ENCODE measurements at regions not wholly inside any gene's neighbourhood (a gene's known extent, or its start where the extent isn't known, plus 50 kb on each side); places are given as distances from the start of the nearest gene placed in this dataset.
"Not testable (repeated sequence)": the region's sequence is repeated elsewhere in the genome, so short reads cannot be mapped to it uniquely, and the experiment has no call there.

DNA sequence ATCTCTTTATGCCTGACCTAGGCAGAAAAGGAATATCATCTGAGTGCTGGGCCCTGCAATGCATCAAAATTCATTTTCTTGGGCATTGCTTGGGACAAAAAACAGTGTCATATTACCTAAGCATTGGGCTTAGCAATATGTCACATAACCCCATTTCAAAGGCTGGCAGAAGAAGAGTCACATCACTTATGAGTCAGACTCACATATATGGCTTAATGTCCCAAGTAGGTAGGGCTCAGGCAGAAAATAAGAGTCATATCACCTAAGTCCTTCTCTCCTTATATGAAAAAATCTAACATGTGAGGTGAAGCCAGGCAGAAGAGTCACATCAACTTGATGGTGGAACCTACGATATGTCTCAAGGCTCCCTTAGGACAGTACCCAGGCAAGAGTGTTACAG is 967.2 kb upstream of the AMELY start:
- no peak for DNase-seq (ENCODE audit: low read depth)

DNA sequence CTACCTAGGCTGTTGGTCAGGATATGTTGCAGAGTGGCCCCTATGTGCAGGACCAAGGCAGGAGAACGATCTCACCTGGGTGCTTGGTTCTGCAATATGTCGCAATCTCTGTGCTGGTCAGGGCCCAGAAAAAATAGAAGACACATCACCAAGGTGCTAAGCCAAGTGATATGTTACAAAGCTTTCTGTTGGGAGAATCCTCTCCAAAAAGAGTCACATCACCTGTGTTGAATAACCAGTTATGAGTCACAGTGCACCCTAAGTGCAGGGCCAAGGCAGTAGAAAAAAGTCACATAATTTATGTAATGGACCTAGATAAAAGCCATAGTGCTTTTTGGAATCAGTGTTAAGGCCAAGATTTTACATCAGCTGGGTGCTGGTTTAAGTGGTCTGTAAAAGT is 965.9 kb upstream of the AMELY start:
- no peak for DNase-seq (ENCODE audit: low read depth)

DNA sequence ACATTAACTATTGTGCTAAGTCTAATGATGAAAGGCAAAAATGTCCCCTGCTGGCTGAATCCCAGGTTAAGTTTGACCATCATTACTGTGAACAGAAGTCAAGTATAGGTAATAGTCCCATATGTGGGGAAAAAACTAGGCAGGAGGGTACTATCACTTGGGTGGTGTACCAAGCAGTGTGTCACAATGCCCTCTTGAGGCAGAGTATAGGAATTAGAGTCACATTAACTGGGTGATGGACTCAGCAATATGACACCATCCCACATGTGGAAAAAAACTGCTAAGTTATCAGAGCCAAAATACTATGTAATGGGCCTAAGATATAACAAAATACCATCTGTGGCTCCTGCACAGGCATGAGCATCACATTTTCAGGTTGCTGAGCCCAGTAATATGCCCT is 962.5 kb upstream of the AMELY start:
- peak; percentile 13 for DNase-seq (ENCODE audit: low read depth)

DNA sequence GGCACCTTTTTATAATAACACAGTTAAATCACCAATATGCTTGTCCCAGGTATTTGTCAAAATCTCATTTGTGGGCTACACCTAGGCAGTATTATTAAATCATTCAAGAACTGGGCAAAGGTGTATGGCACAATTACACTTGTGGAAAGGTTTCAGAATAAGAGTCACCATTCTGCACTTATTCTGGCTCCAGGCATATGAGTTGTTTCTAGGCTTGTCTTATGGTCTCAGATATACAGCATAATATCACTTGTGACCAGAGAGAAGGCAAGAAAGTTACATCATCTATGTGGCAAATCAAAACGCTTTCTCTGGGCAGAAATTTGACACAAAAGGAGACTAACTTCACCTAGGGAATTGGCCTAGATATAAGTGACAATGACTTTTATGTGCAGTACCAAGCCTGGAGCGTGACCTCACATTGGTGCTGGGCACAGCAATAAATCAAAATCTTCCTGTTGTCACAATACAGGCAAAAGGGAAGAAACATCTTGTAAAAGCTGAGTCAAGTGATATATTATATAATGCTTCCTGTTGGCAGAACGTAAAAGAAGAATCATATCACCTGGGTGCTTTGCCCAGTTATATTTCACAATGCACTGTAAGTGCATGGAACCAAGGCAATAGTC is 959.9 kb upstream of the AMELY start:
- no peak for DNase-seq (ENCODE audit: low read depth)

DNA sequence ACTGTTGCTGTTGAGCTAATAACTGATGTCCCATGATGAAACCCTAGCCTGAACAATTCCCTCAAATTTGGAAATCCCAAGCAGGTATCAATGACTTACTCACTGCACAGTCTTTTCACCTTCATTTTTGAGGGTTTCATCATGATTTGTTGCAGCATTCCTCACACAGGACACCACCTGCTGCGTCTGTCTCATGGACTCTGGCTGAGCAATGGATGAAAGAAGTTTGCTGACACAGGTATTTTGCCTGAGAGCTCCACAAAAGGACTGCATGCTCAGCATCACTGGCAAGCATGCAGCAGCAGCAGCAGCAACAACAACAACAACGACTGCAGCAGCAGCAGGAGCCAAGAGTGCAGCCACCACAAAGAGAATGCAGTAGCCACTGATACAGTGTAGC is 955.4 kb upstream of the AMELY start:
- no peak for DNase-seq (ENCODE audit: low read depth)

DNA sequence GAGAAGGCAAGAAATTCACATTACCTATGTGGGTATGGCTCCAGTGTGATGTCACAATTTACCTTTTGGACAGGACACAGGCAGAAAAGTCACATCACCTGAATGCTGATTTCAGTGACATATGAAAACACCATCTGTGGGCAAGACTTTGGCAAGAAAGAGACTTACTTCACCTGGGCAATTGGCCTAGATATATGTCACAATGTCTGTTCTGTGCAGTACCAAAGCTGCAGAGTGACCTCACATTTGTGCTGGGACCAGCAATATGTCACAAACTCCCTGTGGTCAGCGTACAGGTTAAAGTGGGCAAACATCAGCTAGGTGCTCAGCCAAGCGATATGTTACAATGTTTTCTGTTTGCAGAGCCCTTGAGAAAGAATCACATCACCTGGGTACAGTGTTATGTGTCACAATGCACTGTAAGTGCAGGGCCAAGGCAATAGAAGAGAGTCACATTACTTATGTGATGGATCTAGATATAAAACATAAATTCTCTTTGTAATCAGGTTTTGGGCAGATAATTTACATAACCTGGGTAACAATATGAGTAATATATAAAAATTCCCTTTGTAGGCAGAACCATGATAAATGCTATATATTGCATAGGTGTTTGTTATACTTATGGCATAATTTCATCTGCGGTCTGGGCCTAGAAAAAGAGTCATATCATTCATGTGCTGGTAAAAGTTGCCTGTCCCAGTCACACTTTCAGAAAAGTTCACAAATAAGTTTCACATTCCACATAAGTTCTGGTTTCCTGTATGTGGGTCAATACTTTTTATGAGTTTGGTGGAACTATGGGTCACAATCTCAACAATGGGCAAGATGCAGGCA is 949.4 kb upstream of the AMELY start:
- no peak for DNase-seq (ENCODE audit: low read depth)

DNA sequence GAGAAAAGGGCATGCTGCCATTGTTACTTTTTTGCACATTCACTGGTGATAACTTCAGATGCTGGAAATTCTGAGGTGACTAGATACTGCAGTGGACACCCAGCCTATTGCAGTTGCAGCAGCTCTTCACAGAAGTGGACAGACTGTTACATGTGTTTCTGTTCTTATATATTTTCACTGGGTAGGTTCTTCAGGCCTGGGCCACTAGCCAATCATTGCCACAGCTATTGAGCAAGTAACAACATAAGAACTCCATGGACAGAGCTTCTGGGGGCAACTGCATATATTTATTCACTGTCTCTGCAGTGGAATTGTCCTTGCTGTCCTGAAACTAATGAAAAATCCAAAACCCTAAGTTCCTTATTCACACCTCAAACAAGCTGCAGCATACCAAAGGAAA is 938.6 kb upstream of the AMELY start:
- DNase-seq (ENCODE audit: low read depth), result no peak

DNA sequence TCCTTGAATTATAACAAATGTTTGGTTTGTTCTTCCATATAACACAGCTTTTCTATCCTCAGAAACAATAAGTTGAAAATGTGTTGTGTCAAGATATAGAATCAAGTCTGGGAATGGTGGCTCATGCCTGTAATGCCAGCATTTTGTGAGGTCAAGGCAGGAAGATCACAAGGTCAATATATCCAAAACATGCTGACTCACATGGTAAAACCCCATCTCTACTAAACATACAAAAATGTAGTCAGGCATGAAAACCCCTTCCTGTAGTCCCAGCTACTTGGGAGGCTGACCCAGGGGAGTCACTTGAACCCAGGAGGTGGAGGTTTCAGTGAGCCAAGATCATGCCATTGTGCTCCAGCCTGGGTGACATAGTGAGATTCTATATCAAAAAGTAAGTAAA is 934.2 kb upstream of the AMELY start:
- DNase-seq (ENCODE audit: low read depth), result no peak

DNA sequence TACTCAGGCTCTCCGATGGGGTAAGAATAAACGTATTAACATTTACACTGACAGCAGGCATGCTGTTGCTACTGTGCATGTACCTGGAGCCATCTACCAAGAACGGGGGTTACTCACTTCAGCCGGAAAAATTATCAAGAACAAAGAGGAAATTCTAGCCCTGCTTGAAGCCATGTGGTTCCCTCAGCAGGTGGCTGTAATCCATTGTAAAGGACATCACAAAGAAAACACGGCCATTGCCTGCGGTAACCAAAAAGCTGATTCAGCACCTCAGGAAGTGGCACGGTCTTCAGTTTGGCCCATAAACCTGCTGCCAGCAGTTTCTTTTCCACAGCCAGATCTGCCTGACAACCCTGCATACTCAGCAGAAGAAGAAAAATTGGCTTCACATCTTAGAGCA is 925.5 kb upstream of the AMELY start:
- DNase-seq (ENCODE audit: low read depth), result peak; percentile 29

DNA sequence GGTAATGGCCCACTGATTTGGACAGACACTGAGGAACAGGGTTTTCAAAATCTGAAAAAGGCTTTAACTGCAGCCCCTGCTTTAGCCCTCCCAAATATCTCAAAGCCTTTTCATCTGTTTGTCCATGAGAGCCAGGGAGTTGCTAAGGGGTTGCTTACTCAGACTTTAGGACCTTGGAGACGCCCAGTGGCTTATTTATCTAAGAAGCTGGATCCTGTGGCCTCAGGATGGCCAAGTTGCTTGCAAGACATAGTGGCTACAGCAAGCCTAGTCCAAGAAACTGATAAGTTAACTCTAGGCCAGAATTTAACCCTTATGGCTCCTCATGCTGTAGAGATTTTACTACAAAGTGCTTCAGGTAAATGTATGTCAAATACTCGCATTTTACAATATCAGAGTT is 924.8 kb upstream of the AMELY start:
- DNase-seq (ENCODE audit: low read depth), result no peak

DNA sequence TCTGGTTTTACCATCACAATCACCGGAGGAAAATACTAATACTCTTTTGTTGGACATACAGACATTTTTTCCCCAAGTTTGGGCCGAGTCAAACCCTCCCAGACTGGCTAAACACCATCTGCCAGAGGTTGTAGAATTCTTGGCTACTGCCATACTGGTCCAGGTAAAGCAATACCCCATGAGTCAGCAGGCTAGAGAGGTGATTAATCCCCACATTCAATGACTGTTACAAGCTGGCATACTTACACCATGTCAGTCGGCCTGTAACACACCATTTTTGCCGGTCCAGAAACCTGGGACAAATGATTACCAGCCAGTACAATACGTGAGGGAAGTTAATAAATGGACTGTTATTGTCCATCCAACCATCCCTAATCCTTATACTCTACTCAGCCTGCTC is 923.9 kb upstream of the AMELY start:
- peak; percentile 61 for DNase-seq (ENCODE audit: low read depth)

DNA sequence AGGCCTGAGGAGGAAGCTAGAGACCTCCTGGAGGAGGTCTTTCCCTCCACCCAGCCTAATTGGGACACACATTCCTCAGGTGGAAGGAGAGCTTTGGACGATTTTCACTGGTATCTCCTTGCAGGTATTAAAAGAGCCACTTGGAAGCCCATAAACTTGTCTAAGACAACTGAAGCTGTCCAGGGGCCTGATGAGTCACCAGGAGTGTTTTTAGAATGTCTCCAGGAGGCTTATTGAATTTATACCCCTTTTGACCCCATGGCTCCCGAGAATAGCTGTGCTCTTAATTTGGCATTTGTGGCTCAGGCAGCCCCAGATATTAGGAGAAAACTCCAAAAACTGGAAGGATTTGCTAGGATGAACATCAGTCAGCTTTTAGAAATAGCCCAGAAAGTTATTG is 922.7 kb upstream of the AMELY start:
- DNase-seq (ENCODE audit: low read depth), result peak; percentile 7

DNA sequence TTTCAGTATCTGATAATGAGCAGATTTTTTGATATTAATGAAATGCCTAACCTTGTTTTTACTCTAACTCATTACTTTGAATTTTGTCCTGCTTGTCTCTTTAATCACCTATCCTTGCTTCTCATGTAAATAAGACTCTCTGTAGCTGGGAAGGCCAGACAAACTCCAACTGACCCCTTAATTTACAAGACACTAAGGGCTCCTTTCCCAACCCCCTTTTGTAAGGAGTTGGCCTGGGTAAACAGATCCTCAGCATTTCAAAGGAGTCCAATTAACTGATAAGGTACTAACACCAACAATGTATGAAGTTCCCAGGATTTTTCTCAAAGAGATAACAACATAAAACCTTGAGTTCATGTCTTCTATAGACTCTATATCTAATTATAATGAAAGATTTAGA is 919.3 kb upstream of the AMELY start:
- DNase-seq (ENCODE audit: low read depth), result not testable (repeated sequence)

DNA sequence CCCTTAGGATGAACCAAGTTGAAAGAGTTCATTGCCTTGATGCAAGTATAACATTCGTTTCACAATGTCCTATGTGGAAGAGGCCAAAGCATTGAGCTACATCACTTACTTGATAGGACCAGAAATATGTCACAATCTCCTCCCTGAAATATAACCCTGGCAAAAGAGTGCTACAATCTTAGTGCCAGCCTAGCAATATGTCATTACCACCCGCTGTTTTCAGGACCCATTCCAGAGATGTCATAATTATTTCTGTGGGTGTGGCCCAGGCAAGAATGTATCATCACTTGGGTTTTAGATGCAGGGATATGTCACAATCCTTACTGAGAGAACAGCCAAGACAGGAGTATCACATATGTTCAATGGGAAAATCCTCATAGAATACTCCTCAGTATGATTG is 915.0 kb upstream of the AMELY start:
- DNase-seq (ENCODE audit: low read depth), result no peak

DNA sequence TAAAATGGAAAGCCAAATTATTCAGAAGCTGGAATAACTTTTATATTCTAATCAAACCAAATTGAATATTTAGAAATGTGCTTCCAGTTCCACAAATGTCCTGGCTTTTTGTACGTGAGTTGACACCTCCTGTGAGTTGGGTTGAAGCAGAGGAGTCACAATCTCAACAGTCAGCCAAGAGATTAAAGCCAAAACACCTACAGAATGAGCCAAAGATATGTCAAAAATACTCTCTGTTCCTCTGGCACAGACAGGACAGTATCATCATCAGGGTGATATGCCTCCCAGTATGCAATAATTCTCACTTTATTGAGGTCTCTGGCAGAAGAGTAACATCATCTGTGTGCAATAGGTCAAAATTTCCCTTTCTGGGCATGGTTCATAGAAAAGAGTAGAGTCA is 914.3 kb upstream of the AMELY start:
- no peak for DNase-seq (ENCODE audit: low read depth)

DNA sequence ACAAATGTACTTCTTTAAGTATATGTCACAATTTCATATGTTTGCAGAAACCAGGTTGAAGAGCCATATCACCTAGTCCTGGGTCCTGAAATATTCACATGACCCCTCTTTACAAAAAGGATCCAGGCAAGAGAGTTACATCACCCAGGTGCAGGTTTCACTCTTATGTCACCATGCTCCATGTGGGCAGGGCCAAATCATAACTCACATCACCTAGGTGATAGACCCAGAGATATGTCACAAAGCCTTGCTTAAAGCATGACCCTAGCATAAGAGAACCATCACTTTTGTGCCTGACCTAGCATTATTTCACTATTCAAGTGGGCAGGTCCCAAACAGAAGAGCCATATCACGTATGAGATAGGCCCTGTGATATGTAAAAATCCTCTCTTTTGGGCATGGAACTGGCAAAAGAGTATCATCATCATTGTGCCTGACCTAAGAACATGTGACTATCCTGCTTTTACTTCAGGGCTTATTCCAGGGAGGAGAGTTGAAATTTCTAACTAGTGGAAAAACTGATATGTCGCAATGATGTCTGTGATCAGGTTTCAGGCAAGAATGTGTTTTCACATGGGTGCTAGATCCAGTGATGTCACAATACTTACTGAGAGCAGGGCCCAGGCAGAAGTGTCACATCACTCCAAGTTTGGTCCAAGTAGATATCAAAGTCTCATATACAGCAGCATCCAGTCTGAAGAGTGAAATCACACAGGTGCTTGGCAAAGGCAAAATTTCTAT is 909.9 kb upstream of the AMELY start:
- DNase-seq (ENCODE audit: low read depth), result peak; percentile 75

DNA sequence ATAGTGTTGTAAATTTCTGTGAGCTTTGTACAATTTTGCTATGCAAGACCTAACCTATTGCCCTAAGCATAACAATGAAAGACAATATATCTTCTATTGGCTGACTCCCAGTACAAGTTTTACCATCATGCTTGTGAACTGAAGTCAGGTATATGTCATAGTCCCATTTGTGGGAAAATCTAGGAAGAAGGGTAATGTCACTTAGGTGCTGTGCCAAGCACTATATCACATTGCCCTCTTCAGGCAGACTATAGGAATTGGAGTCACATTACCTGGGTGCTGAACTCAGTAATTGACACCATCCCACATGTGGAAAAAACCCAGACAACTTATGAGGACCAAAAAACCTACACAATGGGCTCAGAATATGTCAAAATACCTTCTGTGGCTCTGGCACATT is 907.4 kb upstream of the AMELY start:
- peak; percentile 44 for DNase-seq (ENCODE audit: low read depth)

DNA sequence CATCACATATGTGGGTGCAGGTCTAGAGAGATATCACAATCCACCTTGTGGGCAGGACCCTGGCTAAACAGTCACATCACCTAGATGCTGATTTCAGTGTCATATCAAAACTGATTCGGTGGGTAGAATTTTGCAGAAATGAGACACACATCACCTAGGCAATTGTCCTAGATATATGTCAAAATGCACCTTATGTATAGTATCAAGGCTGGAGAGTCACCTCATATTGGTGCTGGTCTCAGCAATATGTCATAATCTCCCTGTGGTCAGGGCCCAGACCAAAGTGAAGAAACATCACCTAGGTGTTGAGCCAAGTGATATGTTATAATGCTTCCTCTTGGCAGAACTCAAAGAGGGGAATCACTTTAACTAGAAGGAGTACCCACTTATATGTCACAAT is 905.0 kb upstream of the AMELY start:
- no peak for DNase-seq (ENCODE audit: low read depth)

DNA sequence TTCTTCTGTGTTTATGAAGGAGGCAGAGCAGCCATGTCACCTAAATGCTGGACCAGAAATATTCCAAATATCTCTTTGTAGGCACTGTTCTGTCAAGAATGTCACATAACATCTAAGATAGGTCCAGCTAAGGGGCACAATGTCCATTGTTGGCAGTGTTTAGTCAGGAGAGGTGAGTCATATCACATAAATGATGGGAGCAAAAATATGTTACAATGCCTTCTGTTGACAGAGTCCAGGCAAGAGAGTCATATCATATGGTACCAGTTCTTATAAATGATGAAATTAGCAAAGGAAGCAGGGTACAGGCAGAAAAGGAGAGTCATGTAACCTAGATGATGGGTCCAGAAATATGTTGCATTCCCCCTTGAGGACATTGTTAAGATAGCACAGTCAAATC is 904.4 kb upstream of the AMELY start:
- DNase-seq (ENCODE audit: low read depth), result peak; percentile 4

DNA sequence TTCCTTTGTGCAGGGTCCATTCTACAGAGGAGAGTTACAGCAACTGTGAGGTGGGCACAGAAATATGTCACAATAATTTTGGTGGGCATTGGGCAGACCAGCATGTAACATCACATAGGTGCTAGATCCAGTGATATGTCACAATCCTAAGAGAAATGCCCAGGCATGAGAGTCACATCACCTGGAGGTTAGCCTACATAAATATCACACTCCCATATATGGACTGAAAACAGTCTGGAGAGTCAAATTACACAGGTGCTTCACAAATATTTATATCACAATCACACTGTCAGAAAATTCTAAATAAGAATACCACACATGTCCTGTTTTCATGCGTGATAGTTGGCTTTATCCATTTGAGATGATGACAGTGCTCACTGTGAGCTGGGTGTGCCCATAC is 903.7 kb upstream of the AMELY start:
- DNase-seq (ENCODE audit: low read depth), result no peak

DNA sequence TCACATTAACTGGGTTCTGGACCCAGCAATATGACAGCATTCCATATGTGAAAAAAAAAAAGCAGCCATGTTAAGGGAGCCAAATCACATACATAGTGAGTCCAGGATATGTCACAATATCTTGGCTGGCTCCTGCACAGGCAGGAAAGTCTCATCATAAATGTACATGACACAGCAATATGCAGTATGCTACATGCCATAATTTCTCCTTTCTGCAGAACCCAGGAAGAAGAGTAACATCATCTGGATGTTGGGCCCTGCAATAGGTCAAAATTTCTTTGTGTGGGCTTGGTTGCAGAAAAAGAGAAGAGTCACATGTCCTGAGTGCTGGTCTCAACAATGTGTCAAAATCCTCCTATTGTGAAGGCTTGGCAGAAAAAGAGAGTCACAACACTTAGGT is 902.8 kb upstream of the AMELY start:
- no peak for DNase-seq (ENCODE audit: low read depth)

DNA sequence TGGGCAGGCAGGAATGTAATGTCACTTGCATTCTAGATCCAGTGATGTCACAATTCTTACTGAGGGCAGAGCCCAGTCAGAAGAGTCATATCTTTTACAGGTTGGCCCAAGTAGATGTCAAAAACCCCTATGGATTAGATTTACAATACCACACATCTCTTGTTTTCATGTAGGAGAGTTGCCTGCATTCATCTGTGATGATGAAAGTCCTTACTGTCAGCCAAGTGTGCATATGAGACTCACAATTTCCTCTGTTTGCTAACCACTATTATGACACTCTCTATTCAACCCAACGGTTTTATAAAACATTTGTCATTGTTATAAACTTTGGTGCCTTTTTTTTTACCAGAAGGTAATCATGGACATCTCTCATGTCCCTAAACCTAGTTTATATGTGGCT is 898.8 kb upstream of the AMELY start:
- no peak for DNase-seq (ENCODE audit: low read depth)

DNA sequence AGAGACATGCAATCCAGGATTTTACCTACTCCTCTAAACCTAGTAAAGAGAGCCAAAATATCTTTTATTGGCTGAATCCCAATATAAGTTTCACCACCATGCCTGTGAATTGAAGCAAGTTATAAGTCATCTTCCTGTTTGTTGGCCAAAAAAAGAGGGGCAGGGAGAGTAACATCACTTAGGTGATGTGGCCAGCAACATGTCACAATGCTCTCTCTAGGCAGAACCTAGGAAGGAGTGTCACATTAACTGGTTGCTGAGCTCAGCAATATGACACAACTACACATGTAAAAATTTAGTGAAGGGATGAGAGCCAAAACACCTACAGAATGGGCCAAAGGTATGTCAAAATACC is 895.9 kb upstream of the AMELY start:
- DNase-seq (ENCODE audit: low read depth), result no peak

Data from renal cortical epithelial cell (primary cell).